ENCODE measurements at regions not wholly inside any gene's neighbourhood (a gene's known extent, or its start where the extent isn't known, plus 50 kb on each side); places are given as distances from the start of the nearest gene placed in this dataset.
"Not testable (repeated sequence)": the region's sequence is repeated elsewhere in the genome, so short reads cannot be mapped to it uniquely, and the experiment has no call there.

- DNase-seq (ENCODE audit: low read depth in 2 of 2, low spot score in 1 of 2), result no peak
These were observed 164.9 kb upstream of the SALL3 start for GRCh38 chr18:78814766-78815165.

- no peak for DNase-seq (ENCODE audit: low read depth in 2 of 2, low spot score in 1 of 2)
These were observed 163.5 kb upstream of the SALL3 start for GRCh38 chr18:78816114-78816513.

- no peak for DNase-seq (ENCODE audit: low read depth in 2 of 2, low spot score in 1 of 2)
These were observed 162.7 kb upstream of the SALL3 start for GRCh38 chr18:78816916-78817315.

GRCh38 chr18:78818495-78818894 lies 161.1 kb upstream of the SALL3 start:
- DNase-seq (ENCODE audit: low read depth in 2 of 2, low spot score in 1 of 2), result no peak

- DNase-seq (ENCODE audit: low read depth in 2 of 2, low spot score in 1 of 2), result no peak
These were observed 160.7 kb upstream of the SALL3 start for GRCh38 chr18:78818961-78819360.

- DNase-seq (ENCODE audit: low read depth in 2 of 2, low spot score in 1 of 2), result no peak
These were observed 159.3 kb upstream of the SALL3 start for GRCh38 chr18:78820161-78820834.

GRCh38 chr18:78821396-78821795 lies 158.2 kb upstream of the SALL3 start:
- DNase-seq (ENCODE audit: low read depth in 2 of 2, low spot score in 1 of 2), result no peak

- no peak for DNase-seq (ENCODE audit: low read depth in 2 of 2, low spot score in 1 of 2)
These were observed 157.3 kb upstream of the SALL3 start for GRCh38 chr18:78822171-78822948.

- DNase-seq (ENCODE audit: low read depth in 2 of 2, low spot score in 1 of 2), result no peak
These were observed 156.7 kb upstream of the SALL3 start for GRCh38 chr18:78822949-78823285.

GRCh38 chr18:78825168-78825567 lies 154.4 kb upstream of the SALL3 start:
- DNase-seq (ENCODE audit: low read depth in 2 of 2, low spot score in 1 of 2), result no peak

- no peak for DNase-seq (ENCODE audit: low read depth in 2 of 2, low spot score in 1 of 2)
These were observed 153.0 kb upstream of the SALL3 start for GRCh38 chr18:78826631-78827030.

GRCh38 chr18:78827141-78827540 lies 152.5 kb upstream of the SALL3 start:
- DNase-seq (ENCODE audit: low read depth in 2 of 2, low spot score in 1 of 2), result no peak

GRCh38 chr18:78828131-78828530 lies 151.5 kb upstream of the SALL3 start:
- no peak for DNase-seq (ENCODE audit: low read depth in 2 of 2, low spot score in 1 of 2)

- not testable (repeated sequence) for DNase-seq (ENCODE audit: low read depth in 2 of 2, low spot score in 1 of 2)
These were observed 150.6 kb upstream of the SALL3 start for GRCh38 chr18:78829026-78829425.

- no peak for DNase-seq (ENCODE audit: low read depth in 2 of 2, low spot score in 1 of 2)
These were observed 149.5 kb upstream of the SALL3 start for GRCh38 chr18:78830161-78830560.

GRCh38 chr18:78830826-78831225 lies 148.8 kb upstream of the SALL3 start:
- no peak for DNase-seq (ENCODE audit: low read depth in 2 of 2, low spot score in 1 of 2)

- DNase-seq (ENCODE audit: low read depth in 2 of 2, low spot score in 1 of 2), result no peak
These were observed 148.0 kb upstream of the SALL3 start for GRCh38 chr18:78831603-78832002.

GRCh38 chr18:78833833-78834232 lies 145.8 kb upstream of the SALL3 start:
- no peak for DNase-seq (ENCODE audit: low read depth in 2 of 2, low spot score in 1 of 2)

- no peak for DNase-seq (ENCODE audit: low read depth in 2 of 2, low spot score in 1 of 2)
These were observed 142.8 kb upstream of the SALL3 start for GRCh38 chr18:78836838-78837237.

- DNase-seq (ENCODE audit: low read depth in 2 of 2, low spot score in 1 of 2), result no peak
These were observed 141.9 kb upstream of the SALL3 start for GRCh38 chr18:78837754-78838153.

- no peak for DNase-seq (ENCODE audit: low read depth in 2 of 2, low spot score in 1 of 2)
These were observed 141.4 kb upstream of the SALL3 start for GRCh38 chr18:78838183-78838582.

- DNase-seq (ENCODE audit: low read depth in 2 of 2, low spot score in 1 of 2), result no peak
These were observed 130.6 kb upstream of the SALL3 start for GRCh38 chr18:78849046-78849445.

- no peak for DNase-seq (ENCODE audit: low read depth in 2 of 2, low spot score in 1 of 2)
These were observed 130.2 kb upstream of the SALL3 start for GRCh38 chr18:78849458-78849857.

Data from stimulated activated CD8-positive, alpha-beta memory T cell treated with anti-CD3 and anti-CD28 coated beads, Interleukin-4, amount 100 ng/mL, for 1 hour (primary cell).